ENCODE measurements at regions not wholly inside any gene's neighbourhood (a gene's known extent, or its start where the extent isn't known, plus 50 kb on each side); places are given as distances from the start of the nearest gene placed in this dataset.

GRCh38 chr10:78148216-78148960, 114.7 kb downstream of the RPS24 start:
- Histone ChIP-seq H3K4me3 (no peak overlapping the region), H3K36me3 (no peaks in the 10 kb centered on the region), H3K27me3 (no peaks in the 10 kb centered on the region), H3K27ac (no peak overlapping the region), H3K4me1 (no peaks in the 10 kb centered on the region), H3K9me3 (peaks cover 0 to 5% (median 0%) of the 10 kb centered on the region in 4 donors)
- no peak for DNase-seq (ENCODE audit: low spot score in 2 of 2)
- TF ChIP-seq EP300 (IDR thresholded peaks at IDR 0.05) (no peak), CTCF (IDR thresholded peaks at IDR 0.05) (no peak), POLR2A (IDR thresholded peaks at IDR 0.05) (no peak)
- 73 to 83% methylated on average over 7 of the region's 7 CpGs for WGBS, 2 donors

- Histone ChIP-seq H3K4me3 (no peak overlapping the region), H3K9me3 (peaks cover 0 to 5% (median 0%) of the 10 kb centered on the region in 4 donors), H3K36me3 (no peaks in the 10 kb centered on the region), H3K4me1 (no peaks in the 10 kb centered on the region), H3K27ac (no peak overlapping the region), H3K27me3 (no peaks in the 10 kb centered on the region)
- TF ChIP-seq CTCF (IDR thresholded peaks at IDR 0.05) (no peak), EP300 (IDR thresholded peaks at IDR 0.05) (no peak), POLR2A (IDR thresholded peaks at IDR 0.05) (no peak)
- no peak for DNase-seq (ENCODE audit: low spot score in 2 of 2)
- 30 to 33% methylated on average over 4 of the region's 4 CpGs for WGBS, 2 donors
Measured at GRCh38 chr10:78148961-78149612, 115.4 kb downstream of the RPS24 start.

- no peak for TF ChIP-seq EP300 (IDR thresholded peaks at IDR 0.05)
- TF ChIP-seq CTCF (IDR thresholded peaks at IDR 0.05), result no peak
- no peak for TF ChIP-seq POLR2A (IDR thresholded peaks at IDR 0.05)
- Histone ChIP-seq H3K4me1 (no peaks in the 10 kb centered on the region), H3K27me3 (no peaks in the 10 kb centered on the region), H3K36me3 (no peaks in the 10 kb centered on the region), H3K9me3 (peaks cover 0 to 5% (median 0%) of the 10 kb centered on the region in 4 donors), H3K4me3 (no peak overlapping the region), H3K27ac (no peak overlapping the region)
- WGBS, 2 donors, result 90 to 97% methylated on average over 4 of the region's 4 CpGs
- DNase-seq (ENCODE audit: low spot score in 2 of 2), result no peak
Measured at GRCh38 chr10:78150756-78151155, 117.1 kb downstream of the RPS24 start.

GRCh38 chr10:78155722-78156121, 122.1 kb downstream of the RPS24 start:
- WGBS, 2 donors, result 84 to 88% methylated on average over 2 of the region's 2 CpGs
- Histone ChIP-seq H3K27me3 (no peaks in the 10 kb centered on the region), H3K4me1 (no peaks in the 10 kb centered on the region), H3K4me3 (no peak overlapping the region), H3K36me3 (no peaks in the 10 kb centered on the region), H3K9me3 (no peaks in the 10 kb centered on the region), H3K27ac (no peak overlapping the region)
- DNase-seq (ENCODE audit: low spot score in 2 of 2), result no peak
- no peak for TF ChIP-seq POLR2A (IDR thresholded peaks at IDR 0.05)
- TF ChIP-seq CTCF (IDR thresholded peaks at IDR 0.05), result no peak
- TF ChIP-seq EP300 (IDR thresholded peaks at IDR 0.05), result no peak

GRCh38 chr10:78160591-78160990, 126.9 kb downstream of the RPS24 start:
- no peak overlapping the region for H3K27ac ChIP-seq
- H3K4me3 ChIP-seq, result no peak overlapping the region
- no peak for TF ChIP-seq EP300 (IDR thresholded peaks at IDR 0.05)
- no peak for TF ChIP-seq CTCF (IDR thresholded peaks at IDR 0.05)
- no peak for TF ChIP-seq POLR2A (IDR thresholded peaks at IDR 0.05)
- H3K27me3 ChIP-seq, result no peaks in the 10 kb centered on the region
- DNase-seq (ENCODE audit: low spot score in 2 of 2), result no peak
- H3K4me1 ChIP-seq, result no peaks in the 10 kb centered on the region
- 72 to 85% methylated on average over 5 of the region's 5 CpGs for WGBS, 2 donors
- H3K9me3 ChIP-seq, result peaks cover 0 to 17% (median 0%) of the 10 kb centered on the region in 4 donors
- no peaks in the 10 kb centered on the region for H3K36me3 ChIP-seq

Data from tibial nerve (tissue), 4 donors.